Upper lobe of left lung (tissue), 4 donors: ENCODE measurements at regions not wholly inside any gene's neighbourhood (a gene's known extent, or its start where the extent isn't known, plus 50 kb on each side); places are given as distances from the start of the nearest gene placed in this dataset.

Source experiments
- EP300 ChIP-seq, 4 donors: sonication (generic); formaldehyde crosslinking; IDR thresholded peaks; one replicate each; pipeline ENCODE4 v1.5.1; 2017; ENCODE audit warnings: antibody characterized with exemption in 4 of 4, control low read depth in 2 of 4
- POLR2A ChIP-seq, 4 donors: fragments of 450-650 bp; IDR thresholded peaks; one replicate each; pipeline ENCODE4 v1.5.1; 2016 to 2017; ENCODE audit warnings: antibody characterized with exemption in 4 of 4, mild to moderate bottlenecking in 2 of 4
- POLR2AphosphoS5 ChIP-seq, 2 donors: sonication (generic); formaldehyde crosslinking; IDR thresholded peaks; one replicate each; pipeline ENCODE4 v1.5.1; 2017; ENCODE audit warnings: antibody characterized with exemption in 2 of 2
- TF ChIP-seq, protein P1 (sequence below), 6 experiments: fragments of 450-650 bp in 4 of 6; fragments of 200-600 bp in 2 of 6; sonication (generic) in 2 of 6; IDR thresholded peaks; one replicate each; pipeline ENCODE4 v1.5.1; 2016 to 2019; ENCODE audit warnings: antibody characterized with exemption in 6 of 6

DNA sequence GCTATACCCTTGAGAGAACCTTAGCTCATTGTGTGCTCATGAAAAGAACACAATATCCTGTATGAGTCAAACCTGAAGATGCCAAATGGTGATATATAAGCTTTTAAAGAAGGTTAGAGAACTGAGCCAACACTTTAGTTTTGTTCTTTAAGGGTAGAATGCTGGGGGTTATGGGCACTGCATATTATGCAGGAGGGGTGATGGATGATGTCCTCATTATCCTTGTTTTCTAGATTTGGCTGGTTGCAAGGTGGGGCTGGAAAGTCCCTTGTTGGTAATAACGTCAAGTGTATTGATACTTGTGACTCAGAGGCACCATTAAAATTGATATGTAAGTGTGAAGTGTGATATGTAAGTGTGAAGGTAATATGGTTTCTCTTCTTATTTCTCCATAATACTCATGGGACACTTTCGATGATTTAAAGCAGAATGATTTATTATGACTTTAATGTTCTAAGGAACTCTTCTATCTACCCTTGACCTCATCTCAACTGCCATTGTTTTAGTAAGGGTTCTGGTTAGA, 113.7 kb upstream of the DTNBP1 start:
- TF ChIP-seq, protein P1, sequence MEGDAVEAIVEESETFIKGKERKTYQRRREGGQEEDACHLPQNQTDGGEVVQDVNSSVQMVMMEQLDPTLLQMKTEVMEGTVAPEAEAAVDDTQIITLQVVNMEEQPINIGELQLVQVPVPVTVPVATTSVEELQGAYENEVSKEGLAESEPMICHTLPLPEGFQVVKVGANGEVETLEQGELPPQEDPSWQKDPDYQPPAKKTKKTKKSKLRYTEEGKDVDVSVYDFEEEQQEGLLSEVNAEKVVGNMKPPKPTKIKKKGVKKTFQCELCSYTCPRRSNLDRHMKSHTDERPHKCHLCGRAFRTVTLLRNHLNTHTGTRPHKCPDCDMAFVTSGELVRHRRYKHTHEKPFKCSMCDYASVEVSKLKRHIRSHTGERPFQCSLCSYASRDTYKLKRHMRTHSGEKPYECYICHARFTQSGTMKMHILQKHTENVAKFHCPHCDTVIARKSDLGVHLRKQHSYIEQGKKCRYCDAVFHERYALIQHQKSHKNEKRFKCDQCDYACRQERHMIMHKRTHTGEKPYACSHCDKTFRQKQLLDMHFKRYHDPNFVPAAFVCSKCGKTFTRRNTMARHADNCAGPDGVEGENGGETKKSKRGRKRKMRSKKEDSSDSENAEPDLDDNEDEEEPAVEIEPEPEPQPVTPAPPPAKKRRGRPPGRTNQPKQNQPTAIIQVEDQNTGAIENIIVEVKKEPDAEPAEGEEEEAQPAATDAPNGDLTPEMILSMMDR (IDR thresholded peaks at IDR 0.05), result no peak
- TF ChIP-seq POLR2AphosphoS5 (IDR thresholded peaks at IDR 0.05) (no peak), POLR2A (IDR thresholded peaks at IDR 0.05) (no peak), EP300 (IDR thresholded peaks at IDR 0.05) (no peak)
